K562 (cell line): ENCODE measurements at regions not wholly inside any gene's neighbourhood (a gene's known extent, or its start where the extent isn't known, plus 50 kb on each side); places are given as distances from the start of the nearest gene placed in this dataset.
A peak's percentile ranks its signal among the peaks of the same experiment; 100 is the strongest.

Source experiments
- ATAC-seq: fragments of 200-7000 bp; cut with Tn5 transposase; 3 replicates; pipeline ENCODE4 v1.9.1; 2020; ENCODE audit warnings: moderate library complexity
- BruUV-seq: library from RNA; stranded (reverse); fragments of 400-500 nt; replicated peaks from 2 replicates; lab custom pipeline; 2021; lab: Mats Ljungman, UMichigan
- CTCF ChIA-PET: fragments of 300-600 bp; formaldehyde crosslinking; extraction: SDS; loops from one replicate; lab custom pipeline; 2021; ENCODE audit warnings: low intra/inter-chr PET ratio; lab: Yijun Ruan, JAX
- POLR2A ChIA-PET: fragments of 300-600, 350-650 bp; sonication (Branson Sonifier 250); formaldehyde crosslinking; extraction: SDS; loops from one replicate; lab custom pipeline; 2021; ENCODE audit warnings: antibody characterized with exemption, inconsistent platforms; lab: Yijun Ruan, JAX
- DNase-seq, 4 experiments: peaks; one replicate each; pipeline versions ENCODE4 v3.0.0 to v3.0.0-alpha.2; 2011 to 2018; ENCODE audit warnings: low spot score in 3 of 4, mixed read lengths in 3 of 4; ENCODE audit errors: extremely low read depth in 1 of 4
- FAIRE-seq: peaks from 2 replicates; lab custom pipeline; 2011; peaks lifted over from hg19 to GRCh38; lab: Jason Lieb, UNC
- H2AFZ ChIP-seq: 2 replicates; pipeline ENCODE4 v1.6.0; 2011; ENCODE audit warnings: low read depth, low read length, control low read depth, inconsistent platforms
- H3K27ac ChIP-seq: fragments of 200-600 bp; 3 replicates; pipeline ENCODE4 v1.8.0; 2011; ENCODE audit warnings: low read depth, mild to moderate bottlenecking, control low read depth, inconsistent platforms, low read length, moderate library complexity, mixed read lengths; ENCODE audit errors: extremely low read depth
- H3K27me3 ChIP-seq, 2 experiments: fragments of 300-600 bp in 1 of 2; 2 replicates in 1 of 2; 3 replicates in 1 of 2; pipeline versions ENCODE4 v1.6.0 to v1.8.0; 2011; ENCODE audit warnings: inconsistent platforms in 2 of 2, low read length in 2 of 2, mild to moderate bottlenecking in 1 of 2, mixed read lengths in 1 of 2, moderate library complexity in 1 of 2; ENCODE audit not compliant: control insufficient read depth in 2 of 2, insufficient read depth in 2 of 2
- H3K36me3 ChIP-seq: fragments of 300-600 bp; 3 replicates; pipeline ENCODE4 v1.8.0; 2011; ENCODE audit warnings: mild to moderate bottlenecking, low read length, inconsistent platforms; ENCODE audit not compliant: control insufficient read depth, insufficient read depth
- H3K4me1 ChIP-seq, 2 experiments: fragments of 200-600 bp in 1 of 2; replicated peaks in 1 of 2; 2 replicates in 1 of 2; 3 replicates in 1 of 2; pipeline versions ENCODE4 v1.5.1 to v1.8.0; 2011; ENCODE audit warnings: inconsistent platforms in 2 of 2, low read length in 2 of 2, mild to moderate bottlenecking in 1 of 2, mixed read lengths in 1 of 2, moderate library complexity in 1 of 2; ENCODE audit not compliant: control insufficient read depth in 2 of 2, insufficient read depth in 2 of 2
- H3K4me2 ChIP-seq: 2 replicates; pipeline ENCODE4 v1.6.1; 2011; ENCODE audit warnings: low read length, control low read depth, inconsistent platforms, mixed read lengths; ENCODE audit not compliant: insufficient read depth
- H3K4me3 ChIP-seq: fragments of 200-600 bp; sonication (generic), shearing (Covaris generic); 2 replicates; pipeline ENCODE4 v1.5.1; 2016; ENCODE audit warnings: control low read depth, inconsistent platforms
- H3K79me2 ChIP-seq: fragments of 200-600 bp; 3 replicates; pipeline ENCODE4 v1.8.0; 2011; ENCODE audit warnings: low read length, inconsistent platforms; ENCODE audit not compliant: control insufficient read depth, insufficient read depth
- H3K9ac ChIP-seq, 2 experiments: 2 replicates each; pipeline versions ENCODE4 v1.6.0 to v1.6.1; 2011; ENCODE audit warnings: low read depth in 2 of 2, low read length in 2 of 2, control low read depth in 1 of 2, inconsistent platforms in 1 of 2, mild to moderate bottlenecking in 1 of 2, mixed read lengths in 1 of 2; ENCODE audit not compliant: insufficient read depth in 1 of 2
- H3K9me1 ChIP-seq: one replicate; pipeline ENCODE4 v1.6.0; 2011; ENCODE audit warnings: inconsistent platforms, mild to moderate bottlenecking, low read length, moderate library complexity; ENCODE audit not compliant: control insufficient read depth, insufficient read depth
- H3K9me3 ChIP-seq: replicated peaks from 2 replicates; pipeline ENCODE4 v1.5.1; 2011; ENCODE audit warnings: low read depth, low read length, inconsistent platforms; ENCODE audit not compliant: control insufficient read depth, insufficient read depth
- H4K20me1 ChIP-seq: replicated peaks from 2 replicates; pipeline ENCODE4 v1.6.1; 2011; ENCODE audit warnings: low read length, inconsistent platforms, mixed read lengths; ENCODE audit not compliant: control insufficient read depth, insufficient read depth
- CC2D1A ChIP-seq: fragments of 450-650 bp; IDR thresholded peaks from 2 replicates; pipeline ENCODE4 v1.6.1; 2017; ENCODE audit warnings: mild to moderate bottlenecking
- DMBX1 ChIP-seq: fragments of 250-450 bp; sonication (Bioruptor Pico); IDR thresholded peaks from 2 replicates; pipeline ENCODE4 v1.8.0; 2022; ENCODE audit warnings: inconsistent platforms, mild to moderate bottlenecking, moderate library complexity, borderline replicate concordance
- HINFP ChIP-seq: fragments of 450-650 bp; conservative IDR thresholded peaks from 2 replicates; pipeline ENCODE4 v1.6.1; 2016; ENCODE audit warnings: missing genetic modification characterization, low read depth, mild to moderate bottlenecking, control low read depth, missing compliant biosample characterization
- TEAD1 ChIP-seq, 2 experiments: fragments of 450-650 bp in 1 of 2; sonication (generic) in 1 of 2; formaldehyde crosslinking; IDR thresholded peaks; 2 replicates each; pipeline versions ENCODE4 v1.4.0 to v1.8.0; 2020 to 2022; ENCODE audit warnings: mild to moderate bottlenecking in 2 of 2, missing genetic modification reagents in 1 of 2
- ZNF407 ChIP-seq: fragments of 450-650 bp; IDR thresholded peaks from 2 replicates; pipeline ENCODE4 v1.6.1; 2016; ENCODE audit warnings: low read depth
- ZNF699 ChIP-seq: fragments of 250-450 bp; sonication (Bioruptor Pico); IDR thresholded peaks from 2 replicates; pipeline ENCODE4 v1.8.0; 2021; ENCODE audit warnings: mild to moderate bottlenecking, moderate library complexity; ENCODE audit not compliant: insufficient replicate concordance
- WGBS: fragments of 100-300 bp; shearing (Covaris generic); methylation state at CpG from one replicate; pipeline ENCODE4 v1.1.6; 2016; ENCODE audit warnings: low coverage, mixed read lengths; ENCODE audit not compliant: insufficient coverage; ENCODE audit errors: missing lambda C conversion rate; 5-methylcytosine and 5-hydroxymethylcytosine counted together
- in situ Hi-C: fragments of 300-500 bp; cut with MboI; formaldehyde crosslinking; loops from 4 replicates; pipeline ENCODE4 v1.15.0; 2018; ENCODE audit warnings: inconsistent platforms, mixed read lengths
- intact Hi-C: fragments of 100-400 bp; cut with micrococcal nuclease; formaldehyde crosslinking; loops from 2 replicates; pipeline ENCODE4 v1.14.2; 2022

- ATAC-seq: no peak
- Histone ChIP-seq H3K4me1 (no peaks in the 10 kb centered on the region), H4K20me1 (no peaks in the 10 kb centered on the region; the same call in none of the 2 replicates), H3K36me3 (no peaks in the 10 kb centered on the region), H3K27ac (no peak overlapping the region), H3K9me3 (no peaks in the 10 kb centered on the region), H3K9ac (no peak overlapping the region), H2AFZ (no peak overlapping the region), H3K4me3 (no peak overlapping the region), H3K9me1 (no peaks in the 10 kb centered on the region), H3K4me2 (no peak overlapping the region), H3K79me2 (no peaks in the 10 kb centered on the region), H3K27me3 (0 out of 5 replicates have a peak, but pooled peaks cover 0 to 4% of the 10 kb centered on the region in 2 experiments)
- WGBS: 6% methylated on average over 4 of the region's 4 CpGs
- POLR2A ChIA-PET: no interaction called here
- FAIRE-seq: no peak
- CTCF ChIA-PET: interaction anchor here (0.7 kb wide), 1 partner anchor 142 kb away, joined by 4 read pairs; no protein-coding TSS in a partner anchor
- intact Hi-C loops (no loop called here), in situ Hi-C loops (no loop called here)
- peak; percentile 24 to 53 (median 46) for DNase-seq
- BruUV-seq: no TSS peak
- TF ChIP-seq ZNF699 (CRISPR knock-in tag) (no peak), HINFP (tag) (no peak), CC2D1A (no peak), TEAD1 (CRISPR knock-in tag; IDR thresholded peaks at IDR 0.05) (no peak), DMBX1 (CRISPR knock-in tag) (0 out of 2 replicates have a peak, but pooled peaks have one; percentile 67), ZNF407 (no peak)
Observed at GRCh38 chr17:34706029-34706428, 126.6 kb downstream of the TMEM132E start.
